ENCODE measurements at regions not wholly inside any gene's neighbourhood (a gene's known extent, or its start where the extent isn't known, plus 50 kb on each side); places are given as distances from the start of the nearest gene placed in this dataset.

DNA sequence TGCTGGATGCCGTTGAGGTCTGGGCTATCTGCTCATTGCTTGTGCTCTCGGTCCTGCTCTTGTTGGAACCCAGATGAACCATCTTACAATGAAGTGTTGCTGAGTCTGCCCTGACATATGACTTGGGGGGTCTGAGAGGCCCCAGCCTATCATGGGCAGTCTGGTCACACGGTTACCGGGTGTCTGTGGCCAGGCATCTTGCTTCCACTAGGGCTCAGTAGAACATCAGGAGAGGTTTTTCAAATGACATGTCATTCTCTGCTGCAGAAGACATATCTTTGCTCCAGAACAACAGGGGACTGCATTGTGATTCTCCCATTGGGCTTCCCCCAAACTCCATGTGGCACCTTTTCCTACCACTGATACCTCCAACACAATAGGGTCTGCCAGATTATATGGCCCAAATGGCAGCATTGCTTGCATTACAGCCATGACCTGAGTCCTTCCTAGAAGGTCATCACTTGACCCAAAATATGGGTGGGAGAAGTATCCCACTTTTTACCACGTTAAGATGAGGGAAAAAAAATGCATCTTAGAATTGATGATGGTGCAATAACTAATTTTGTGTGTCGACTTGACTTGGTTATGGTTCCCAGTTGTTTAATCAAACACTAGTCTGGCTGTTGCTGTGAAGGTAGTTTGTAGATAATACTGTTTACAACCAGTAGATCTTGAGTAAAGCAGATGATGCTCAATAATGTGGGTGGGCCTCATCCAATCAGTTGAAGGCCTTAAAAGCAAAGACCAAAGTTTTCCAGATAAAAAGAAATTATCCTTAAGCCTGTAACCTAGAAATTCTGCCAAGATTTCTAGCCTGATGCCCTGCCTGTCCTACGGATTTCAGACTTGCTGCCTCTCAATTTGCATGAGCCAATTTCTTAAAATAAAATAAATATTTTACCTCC lies 241.0 kb downstream of the QKI start:
- no peak for DNase-seq (ENCODE audit: low spot score)

DNA sequence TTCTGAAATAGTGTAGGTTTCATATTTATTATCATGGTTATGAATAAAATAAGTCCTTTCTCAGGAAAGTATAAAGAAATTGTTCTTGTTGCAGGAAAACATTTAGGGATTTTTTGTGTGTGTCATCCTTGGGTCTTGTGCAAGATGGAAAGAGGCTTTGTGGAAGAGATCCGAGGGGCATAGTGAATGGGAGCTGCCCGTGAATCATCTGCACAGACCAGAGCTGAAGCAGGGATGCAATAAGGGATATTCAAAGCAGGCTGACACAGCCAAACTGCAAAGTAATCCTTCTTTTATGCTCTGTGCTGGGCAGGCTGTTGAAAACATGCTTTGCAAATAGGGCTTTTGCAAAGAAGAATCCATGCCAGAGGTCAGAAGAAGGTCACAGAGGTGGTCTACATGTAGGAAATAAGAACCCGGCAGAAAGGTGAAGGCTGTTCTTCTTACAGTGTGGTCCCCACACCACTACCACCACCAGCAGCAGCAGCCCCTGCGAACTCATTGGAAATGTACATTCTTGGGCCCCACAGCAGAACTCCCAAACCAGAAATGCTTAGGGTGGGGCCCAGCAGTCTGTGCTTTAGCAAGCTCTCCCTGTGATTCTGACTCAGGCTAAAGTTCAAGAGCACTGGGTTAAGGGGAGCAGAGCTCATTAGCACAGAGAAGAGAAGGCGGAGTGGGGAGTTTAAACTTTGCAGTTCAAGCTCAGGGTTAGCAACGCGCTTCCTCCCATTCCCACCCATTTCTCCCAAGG lies 237.6 kb downstream of the QKI start:
- no peak for DNase-seq (ENCODE audit: low spot score)

DNA sequence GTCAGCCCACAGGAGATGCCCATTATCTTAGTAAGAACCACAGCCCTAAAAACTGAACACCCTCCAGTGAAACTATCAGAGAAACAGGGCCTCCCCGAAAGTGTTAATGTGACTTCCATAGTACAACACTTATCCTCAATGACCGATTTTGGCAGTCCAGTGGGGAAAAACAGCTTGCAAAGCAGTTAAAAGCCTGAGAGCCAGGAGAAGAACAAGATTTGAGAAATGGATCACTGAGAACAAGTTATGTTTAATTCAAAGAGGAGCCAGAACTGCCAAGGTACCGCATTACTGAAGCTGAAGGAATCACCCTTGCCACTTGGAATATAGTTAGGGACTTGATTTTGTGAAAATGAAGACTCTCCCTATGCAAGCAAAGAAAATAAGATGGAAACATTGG lies 236.9 kb downstream of the QKI start:
- no peak for DNase-seq (ENCODE audit: low spot score)

DNA sequence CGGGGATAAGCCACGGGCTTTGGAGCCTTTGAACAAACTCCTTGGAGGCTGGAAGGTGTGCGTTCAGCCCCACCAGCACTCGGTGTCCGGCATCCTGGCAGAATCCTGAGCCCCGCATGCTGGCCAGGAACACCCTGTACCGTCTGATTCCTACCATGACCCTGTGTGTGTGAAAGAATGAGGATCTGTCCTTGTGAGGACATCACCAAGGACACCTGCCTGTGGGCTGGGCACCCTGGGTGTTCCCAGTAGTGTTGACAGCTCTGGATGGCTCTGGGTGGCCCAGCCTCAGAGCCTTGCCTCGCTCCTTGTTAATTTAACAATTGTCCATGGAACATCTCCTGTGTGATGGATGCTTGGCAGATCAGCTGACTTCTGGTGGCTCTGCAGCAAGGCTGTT lies 234.3 kb downstream of the QKI start:
- DNase-seq (ENCODE audit: low spot score) = no peak

DNA sequence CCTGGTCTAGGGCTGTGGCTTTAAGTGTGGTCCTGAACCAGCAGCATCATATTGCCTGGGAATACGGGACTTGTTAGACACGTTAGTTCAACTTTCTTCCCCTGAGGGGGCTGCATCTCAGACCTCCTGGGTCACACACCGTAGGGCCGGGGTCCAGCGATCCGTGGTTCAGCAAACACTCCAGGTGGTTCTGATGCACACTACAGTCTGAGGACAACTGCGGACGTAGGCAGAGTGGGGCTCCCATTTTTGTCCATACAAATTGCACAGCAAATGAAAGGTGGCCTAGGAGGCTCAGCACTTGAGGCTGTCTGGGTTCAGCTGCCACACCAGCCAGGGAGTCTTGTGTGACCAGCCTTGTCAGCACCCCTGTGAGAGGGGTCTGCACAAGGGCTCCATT lies 233.1 kb downstream of the QKI start:
- no peak for DNase-seq (ENCODE audit: low spot score)

DNA sequence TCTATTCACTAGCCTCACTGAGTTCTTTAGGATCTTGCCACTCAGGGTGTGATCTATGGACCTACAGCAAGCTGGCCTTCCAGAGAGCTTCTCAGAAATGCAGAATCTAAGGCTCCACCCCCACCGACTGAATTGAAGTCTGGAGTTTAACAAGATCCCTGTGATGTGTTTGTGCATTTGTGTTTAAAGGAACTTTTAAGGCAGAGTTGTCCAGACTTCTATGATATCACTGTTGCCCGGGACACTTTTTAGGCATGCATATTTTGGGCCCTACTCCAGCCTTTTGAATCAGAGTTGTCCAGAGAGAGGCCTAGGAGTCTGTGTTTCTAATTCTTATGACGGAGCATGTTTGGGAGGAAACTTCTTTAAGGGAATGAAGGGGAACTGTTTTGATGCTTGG lies 232.3 kb downstream of the QKI start:
- no peak for DNase-seq (ENCODE audit: low spot score)

DNA sequence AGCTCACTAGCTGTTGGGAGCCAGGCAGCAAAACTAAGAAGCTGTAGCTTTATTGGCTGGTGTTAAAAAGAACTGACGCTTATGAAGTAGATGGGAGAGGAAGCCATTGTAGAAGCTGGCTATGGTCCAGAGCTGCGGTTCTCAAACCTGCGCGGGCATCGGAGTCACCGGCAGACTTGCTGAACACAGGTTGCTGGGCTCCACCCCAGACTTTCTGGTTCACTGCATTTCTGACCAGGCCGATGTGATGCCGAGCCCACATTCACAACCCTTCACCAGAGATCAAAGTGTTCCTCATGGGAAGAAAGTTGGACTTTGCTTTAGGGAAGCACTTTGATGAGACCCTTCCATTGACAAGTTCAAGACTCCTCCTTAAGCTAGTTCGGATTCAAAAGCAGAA lies 231.6 kb downstream of the QKI start:
- no peak for DNase-seq (ENCODE audit: low spot score)

DNA sequence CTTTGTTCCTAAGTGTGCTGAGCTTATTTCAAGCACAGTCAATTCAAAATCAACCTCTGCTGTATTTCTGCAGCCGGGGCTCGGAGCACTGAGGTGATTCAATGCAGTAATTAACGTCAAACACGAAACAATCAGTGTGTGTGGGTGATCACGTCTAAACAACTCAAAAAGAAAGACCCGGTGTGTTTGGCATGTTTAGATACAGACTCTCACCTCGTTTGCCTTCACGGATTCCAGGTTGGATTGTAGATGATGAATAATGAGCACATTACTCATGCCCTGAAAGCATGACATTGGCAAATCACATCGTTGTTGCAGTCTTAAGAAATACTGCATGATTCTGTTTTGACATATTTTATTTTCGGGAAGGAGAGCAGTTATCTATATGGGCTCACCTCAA lies 231.0 kb downstream of the QKI start:
- no peak for DNase-seq (ENCODE audit: low spot score)

DNA sequence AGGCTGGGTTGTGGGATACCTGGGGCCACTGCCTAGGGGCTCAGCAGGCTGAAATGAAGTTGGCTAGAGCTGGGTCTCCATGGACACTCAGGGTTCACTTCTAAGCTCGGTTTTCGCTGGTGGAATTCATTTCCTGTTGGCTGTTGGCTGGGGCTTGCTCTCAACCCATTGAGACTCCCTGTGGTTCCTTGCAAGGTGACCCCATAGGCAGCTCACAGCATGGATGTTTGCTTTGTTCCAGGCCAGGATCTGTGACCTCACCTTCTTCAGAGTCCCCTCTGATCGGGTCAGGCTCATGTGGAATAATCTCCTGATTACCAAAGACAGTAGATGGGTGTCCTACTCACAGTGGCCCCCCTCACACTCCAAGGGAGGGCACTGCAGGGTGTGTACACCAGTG lies 229.3 kb downstream of the QKI start:
- no peak for DNase-seq (ENCODE audit: low spot score)

DNA sequence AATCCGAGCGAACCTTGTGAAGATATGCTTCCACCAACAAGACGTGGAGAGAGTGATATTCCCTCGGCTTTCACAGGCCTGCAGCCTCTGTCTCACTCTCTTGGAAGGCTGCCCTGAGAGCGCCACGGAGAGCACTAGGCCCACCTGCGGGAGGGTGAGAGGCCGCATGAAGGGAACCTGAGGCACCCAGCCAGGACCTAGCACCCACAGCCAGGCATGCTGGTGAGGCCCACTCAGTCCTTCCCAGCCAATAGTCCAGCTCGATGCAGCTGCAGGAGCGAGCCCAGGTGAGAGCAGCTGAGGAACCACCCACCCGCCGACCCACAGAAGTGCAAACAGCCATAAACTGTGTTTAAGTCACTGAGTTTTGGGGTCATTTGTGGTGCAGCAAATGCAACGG lies 227.2 kb downstream of the QKI start:
- DNase-seq (ENCODE audit: low spot score) = no peak

DNA sequence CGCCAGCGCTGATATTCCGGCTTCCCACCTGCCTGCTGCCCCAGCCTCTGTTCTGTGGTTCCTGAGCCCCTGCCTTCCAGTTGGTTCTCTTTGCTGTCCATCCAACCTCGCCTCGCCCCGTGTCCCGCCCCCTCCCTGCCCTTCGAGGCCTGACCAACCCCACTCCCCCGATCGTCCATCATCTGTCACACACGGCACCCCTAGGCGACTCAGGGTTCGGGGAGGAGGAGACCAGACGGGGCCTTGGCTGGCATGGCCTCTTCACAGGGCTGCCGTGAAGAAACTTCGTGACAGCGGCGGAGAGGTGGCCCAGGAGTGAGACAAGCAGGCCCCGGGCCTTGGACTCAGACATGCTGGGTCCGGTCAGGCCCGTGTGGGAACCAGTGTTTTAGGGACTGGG lies 226.1 kb downstream of the QKI start:
- DNase-seq (ENCODE audit: low spot score) = no peak

DNA sequence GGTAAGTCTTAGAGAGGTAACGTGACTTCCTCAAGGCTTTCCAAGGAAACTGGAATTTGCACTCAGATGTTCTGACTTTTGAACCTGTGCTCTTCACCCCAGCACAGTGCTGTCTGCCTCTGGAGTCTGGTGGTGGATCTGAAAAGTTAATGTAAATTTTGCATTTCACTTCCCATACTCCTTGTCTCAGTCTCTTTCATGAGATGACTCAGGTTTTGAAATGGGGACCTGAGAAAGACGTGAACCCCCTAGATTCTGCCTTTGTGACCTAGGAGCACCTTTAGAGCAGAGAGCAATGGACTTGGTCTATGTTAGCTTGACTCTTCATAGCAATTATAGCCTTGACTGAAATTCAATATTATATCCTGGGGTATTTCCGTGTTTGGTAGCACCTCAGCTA lies 223.0 kb downstream of the QKI start:
- DNase-seq (ENCODE audit: low spot score) = no peak

DNA sequence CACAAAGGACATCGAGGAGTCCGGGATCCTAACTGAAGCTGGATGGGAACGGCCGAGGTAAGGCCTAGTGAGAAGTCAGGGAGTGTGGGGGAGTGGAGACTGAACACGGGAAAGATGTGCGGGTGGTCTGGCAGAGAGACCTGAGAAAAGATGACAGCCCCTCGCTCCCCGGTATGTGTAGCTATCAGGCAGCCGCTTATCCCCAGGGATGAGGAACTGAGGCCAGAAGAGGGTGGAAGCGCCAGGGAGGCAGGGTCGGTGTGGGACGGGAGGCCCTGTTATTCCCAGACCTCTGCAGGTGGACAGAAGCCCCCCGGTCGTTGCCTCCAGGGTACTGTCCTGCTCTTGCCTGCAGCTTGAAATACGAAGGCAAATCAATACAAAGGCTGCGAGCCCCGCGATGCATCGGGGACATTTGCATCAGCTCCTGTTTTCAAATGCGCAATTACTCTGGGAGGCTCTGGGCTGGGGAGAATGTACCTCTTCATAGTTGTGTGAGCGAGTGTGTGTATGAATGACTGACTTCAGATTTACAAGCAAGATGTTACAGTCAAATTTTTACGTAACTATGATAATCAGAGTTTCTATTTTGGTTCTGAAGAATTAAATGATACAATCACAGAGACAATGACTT lies 221.3 kb downstream of the QKI start:
- DNase-seq (ENCODE audit: low spot score) = no peak

DNA sequence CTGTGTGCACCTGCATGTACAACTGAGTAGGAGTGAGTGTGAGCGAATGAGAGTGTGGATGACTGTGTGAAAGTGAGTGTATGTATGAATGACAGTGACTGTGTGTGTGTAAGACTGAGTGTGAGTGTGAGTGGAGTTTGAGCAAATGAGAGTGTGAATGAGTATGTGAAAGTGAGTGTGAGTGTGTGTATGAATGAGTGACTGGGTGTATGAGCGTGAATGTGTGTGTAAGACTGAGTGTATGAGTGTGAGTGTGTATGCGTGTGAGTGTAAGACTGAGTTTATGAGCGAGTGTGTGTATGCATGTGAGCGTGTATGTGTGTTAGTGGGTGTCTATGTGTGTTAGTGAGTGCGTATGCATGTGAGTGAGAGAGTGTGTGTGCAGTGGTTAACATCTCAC lies 220.8 kb downstream of the QKI start:
- no peak for DNase-seq (ENCODE audit: low spot score)

DNA sequence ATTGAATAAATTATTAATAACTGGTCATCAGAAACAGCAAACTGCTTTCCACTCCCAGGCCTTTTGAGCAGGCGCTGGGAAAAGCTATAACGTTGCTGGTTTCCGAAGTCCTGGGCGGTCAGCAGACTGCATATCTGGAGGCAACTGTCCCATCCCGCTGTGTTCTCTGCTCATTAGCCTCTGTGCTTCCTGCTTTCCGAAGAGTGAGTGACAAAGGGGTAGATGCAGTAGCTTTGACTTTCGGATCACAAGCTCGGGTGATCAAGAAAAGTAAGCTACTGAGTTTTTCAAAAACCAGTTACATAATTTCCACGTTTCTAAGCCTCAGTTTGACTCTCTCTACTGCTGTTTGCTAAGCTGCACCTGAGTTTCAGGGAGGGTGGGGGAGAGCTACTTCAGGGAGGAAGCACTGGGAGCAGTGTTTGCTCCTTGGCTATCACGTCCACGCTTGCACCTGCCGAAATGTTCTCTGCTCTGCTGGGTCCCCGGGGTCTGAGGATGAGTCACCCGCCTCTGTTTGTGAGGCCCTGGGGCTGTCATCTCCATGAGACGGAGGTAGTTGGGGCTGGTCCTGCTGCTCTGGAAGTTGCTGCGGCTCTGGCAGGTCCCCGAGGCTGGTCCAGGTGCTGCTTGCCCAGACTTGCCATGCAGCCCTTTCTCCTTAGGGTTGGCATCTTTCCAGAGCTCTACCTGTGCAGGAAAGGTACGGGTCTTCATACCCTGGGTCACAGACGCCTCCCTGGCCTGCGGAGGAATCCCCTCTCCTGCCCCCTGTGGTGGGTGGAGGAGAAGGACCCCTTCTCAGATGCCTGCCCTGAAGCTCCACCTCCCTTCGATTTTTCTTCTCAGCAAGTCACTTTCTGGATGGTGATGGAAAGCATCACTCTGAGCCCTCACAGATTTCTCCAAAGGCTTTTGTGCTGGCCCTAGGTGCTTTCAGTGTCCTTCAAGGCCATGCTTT lies 220.0 kb downstream of the QKI start:
- no peak for DNase-seq (ENCODE audit: low spot score)

DNA sequence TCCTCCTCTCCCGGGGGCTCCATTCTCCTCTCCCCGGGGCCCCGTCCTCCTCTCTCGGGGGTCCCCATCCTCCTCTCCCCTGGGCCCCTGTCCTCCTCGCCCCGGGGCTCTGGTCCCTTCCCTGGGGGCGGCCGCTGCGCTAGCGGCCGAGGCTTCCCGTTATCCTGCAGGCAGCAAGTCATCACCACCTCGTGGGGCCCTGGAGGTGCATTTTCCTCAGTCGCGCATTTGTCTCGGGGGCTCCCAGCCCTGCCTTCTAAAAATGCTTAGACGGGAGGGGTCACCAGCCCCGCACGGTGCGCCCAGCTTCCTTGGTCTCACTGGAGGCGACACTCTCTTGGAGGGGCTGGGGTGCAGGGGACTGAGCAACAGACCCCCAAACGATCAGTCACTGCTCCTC lies 216.5 kb downstream of the QKI start:
- no peak for DNase-seq (ENCODE audit: low spot score)

DNA sequence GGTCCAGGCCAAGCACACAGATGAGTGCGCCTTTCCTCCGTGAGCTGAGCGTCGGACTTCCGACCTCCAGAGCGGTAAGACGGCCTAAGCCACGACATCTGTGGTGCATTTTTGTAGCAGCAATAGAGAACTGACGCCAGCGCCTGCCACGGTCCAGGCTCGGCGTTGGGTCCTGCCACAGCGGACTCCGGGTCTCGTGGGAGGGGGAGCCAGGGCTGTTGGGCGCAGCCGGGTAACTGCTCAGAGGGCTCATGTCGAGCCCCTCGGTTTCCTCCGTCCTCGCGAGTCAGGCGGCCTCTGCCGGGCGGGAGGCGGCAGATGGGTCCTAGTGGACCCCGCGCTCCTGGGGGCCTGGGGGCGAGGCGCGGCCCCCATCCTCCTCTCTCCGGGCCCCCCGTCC lies 216.1 kb downstream of the QKI start:
- no peak for DNase-seq (ENCODE audit: low spot score)

DNA sequence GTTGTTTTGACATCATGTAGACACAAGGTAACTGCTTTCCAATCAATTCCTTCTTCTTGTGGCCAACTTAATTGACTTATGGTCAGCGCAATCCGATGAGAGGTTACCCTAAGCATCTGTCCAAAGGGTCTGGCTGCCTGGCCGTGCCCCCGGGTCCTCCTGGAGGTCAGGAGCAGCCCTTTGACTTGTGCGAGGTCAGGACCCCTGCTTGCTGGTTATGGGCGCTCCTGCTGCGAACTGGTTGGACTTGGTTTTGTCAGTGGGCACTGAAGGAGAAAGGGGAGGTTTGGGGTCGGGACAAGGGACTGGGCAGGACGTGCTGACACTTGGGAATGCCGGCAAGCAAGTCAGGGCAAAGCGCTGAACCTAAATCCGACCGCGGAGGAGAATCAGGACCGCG lies 215.6 kb downstream of the QKI start:
- no peak for DNase-seq (ENCODE audit: low spot score)
